ENCODE measurements at regions not wholly inside any gene's neighbourhood (a gene's known extent, or its start where the extent isn't known, plus 50 kb on each side); places are given as distances from the start of the nearest gene placed in this dataset.

DNA sequence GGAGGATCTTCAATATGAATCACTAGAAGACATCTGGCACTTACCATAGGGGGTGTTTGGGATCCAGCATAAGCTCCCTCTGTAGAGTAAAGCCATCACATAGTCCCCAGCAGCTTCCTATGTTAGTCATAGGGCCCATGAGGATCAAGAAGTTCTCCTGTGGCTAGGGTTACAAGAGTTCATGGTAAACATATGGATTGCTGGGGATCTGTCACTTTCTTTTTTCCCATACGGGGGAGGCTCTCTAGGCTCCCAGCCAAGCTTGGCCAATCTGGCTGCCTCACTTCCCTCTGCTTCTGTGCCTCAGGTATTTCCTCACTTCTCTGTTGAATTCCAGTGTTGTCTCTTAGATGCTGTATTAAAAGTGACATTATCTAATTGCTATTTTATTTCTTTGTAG, 597.9 kb downstream of the PDCD6IP start:
- no peak for DNase-seq (ENCODE audit: insufficient read length, low spot score)
- FAIRE-seq, result no peak
- TF ChIP-seq CTCF (IDR thresholded peaks at IDR 0.05; ENCODE audit: insufficient read depth, missing control alignments), result no peak

GRCh38 chr3:34396956-34397355, 598.5 kb downstream of the PDCD6IP start:
- FAIRE-seq, result no peak
- no peak for DNase-seq (ENCODE audit: insufficient read length, low spot score)
- TF ChIP-seq CTCF (IDR thresholded peaks at IDR 0.05; ENCODE audit: insufficient read depth, missing control alignments), result no peak

DNA sequence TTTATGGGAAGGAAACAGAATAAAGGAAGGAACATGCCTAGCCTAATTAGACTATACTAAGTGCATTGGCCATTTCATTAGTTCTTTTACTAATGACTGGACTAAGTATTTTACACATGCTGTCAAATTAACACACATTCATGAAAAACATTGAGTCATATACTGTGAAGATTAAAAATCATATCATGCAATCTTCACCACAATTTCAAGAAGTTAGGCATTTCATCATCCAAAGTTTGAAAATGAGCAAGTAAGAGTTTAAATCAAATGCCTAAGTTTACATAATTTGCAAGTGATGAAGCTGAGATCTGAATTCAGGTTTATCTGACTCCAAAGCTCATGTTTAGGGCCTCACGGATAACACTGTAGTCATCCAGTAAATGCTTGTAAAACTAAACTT, 601.0 kb downstream of the PDCD6IP start:
- TF ChIP-seq CTCF (IDR thresholded peaks at IDR 0.05; ENCODE audit: insufficient read depth, missing control alignments), result no peak
- DNase-seq (ENCODE audit: insufficient read length, low spot score) (no peak), FAIRE-seq (no peak)

- no peak for TF ChIP-seq CTCF (IDR thresholded peaks at IDR 0.05; ENCODE audit: insufficient read depth, missing control alignments)
- FAIRE-seq (no peak), DNase-seq (ENCODE audit: insufficient read length, low spot score) (no peak)
Measured at GRCh38 chr3:34405159-34405558, 606.7 kb downstream of the PDCD6IP start.

- TF ChIP-seq CTCF (IDR thresholded peaks at IDR 0.05; ENCODE audit: insufficient read depth, missing control alignments), result no peak
- FAIRE-seq, result no peak
- no peak for DNase-seq (ENCODE audit: insufficient read length, low spot score)
Measured at GRCh38 chr3:34407281-34407680, 608.9 kb downstream of the PDCD6IP start.

GRCh38 chr3:34408088-34408487, 609.7 kb downstream of the PDCD6IP start:
- no peak for TF ChIP-seq CTCF (IDR thresholded peaks at IDR 0.05; ENCODE audit: insufficient read depth, missing control alignments)
- FAIRE-seq, result no peak

DNA sequence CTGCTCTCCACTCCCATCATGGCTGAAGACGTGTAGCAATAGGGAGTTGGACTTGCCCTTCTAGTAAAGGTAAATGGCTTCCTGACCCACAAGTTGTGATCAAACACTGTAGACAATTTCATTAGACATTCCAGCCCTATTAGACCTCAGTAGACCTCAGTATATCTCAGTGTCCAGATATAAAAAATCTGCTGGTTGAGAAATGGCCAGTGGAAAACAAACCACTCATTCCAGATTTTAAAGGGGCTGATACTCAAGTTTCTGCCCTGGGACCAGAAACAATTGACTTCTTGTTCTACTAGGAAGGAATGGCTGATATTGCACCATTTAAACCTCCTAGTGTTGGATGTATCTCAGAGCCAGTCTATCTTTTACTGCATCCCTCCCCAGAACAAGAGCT, 613.2 kb downstream of the PDCD6IP start:
- no peak for TF ChIP-seq CTCF (IDR thresholded peaks at IDR 0.05; ENCODE audit: insufficient read depth, missing control alignments)
- DNase-seq (ENCODE audit: insufficient read length, low spot score) (no peak), FAIRE-seq (no peak)

More at GRCh38 chr3:34408088-34408487, 609.7 kb downstream of the PDCD6IP start:
- DNase-seq (ENCODE audit: insufficient read length, low spot score), result no peak

Measured in D721Med (cell line).